HG03135 (cell line): ENCODE measurements at regions not wholly inside any gene's neighbourhood (a gene's known extent, or its start where the extent isn't known, plus 50 kb on each side); places are given as distances from the start of the nearest gene placed in this dataset.

Source experiments
- ATAC-seq: cut with Tn5 transposase; IDR thresholded peaks from one replicate; pipeline ENCODE4 v1.9.1; 2021; ENCODE audit warnings: mild to moderate bottlenecking, moderate library complexity; ENCODE audit not compliant: unreplicated experiment

GRCh38 chr14:65304963-65305362, 107.6 kb upstream of the FUT8 start:
- no peak for ATAC-seq

- no peak for ATAC-seq
Observed at GRCh38 chr14:65308536-65308935, 104.0 kb upstream of the FUT8 start.

DNA sequence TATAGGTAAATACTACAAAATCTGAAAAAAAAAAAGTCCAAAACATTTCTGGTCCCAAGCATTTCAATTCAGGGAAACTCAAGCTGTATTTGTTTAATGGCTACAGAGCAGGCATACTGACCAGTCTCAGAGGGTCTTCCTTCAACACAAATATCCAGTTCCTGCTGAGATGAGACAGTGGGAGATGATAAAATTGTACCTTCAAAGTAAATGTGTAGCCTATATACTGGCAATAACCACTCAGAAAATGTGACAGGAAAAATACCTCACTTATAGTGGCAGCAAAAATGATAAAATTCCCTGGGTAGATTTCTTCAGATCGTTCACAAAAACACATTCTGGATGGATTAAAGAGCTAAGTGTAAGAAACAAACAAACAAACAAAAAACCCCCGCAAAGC, 102.0 kb upstream of the FUT8 start:
- no peak for ATAC-seq

- ATAC-seq: no peak
Observed at GRCh38 chr14:65312859-65313258, 99.7 kb upstream of the FUT8 start.

DNA sequence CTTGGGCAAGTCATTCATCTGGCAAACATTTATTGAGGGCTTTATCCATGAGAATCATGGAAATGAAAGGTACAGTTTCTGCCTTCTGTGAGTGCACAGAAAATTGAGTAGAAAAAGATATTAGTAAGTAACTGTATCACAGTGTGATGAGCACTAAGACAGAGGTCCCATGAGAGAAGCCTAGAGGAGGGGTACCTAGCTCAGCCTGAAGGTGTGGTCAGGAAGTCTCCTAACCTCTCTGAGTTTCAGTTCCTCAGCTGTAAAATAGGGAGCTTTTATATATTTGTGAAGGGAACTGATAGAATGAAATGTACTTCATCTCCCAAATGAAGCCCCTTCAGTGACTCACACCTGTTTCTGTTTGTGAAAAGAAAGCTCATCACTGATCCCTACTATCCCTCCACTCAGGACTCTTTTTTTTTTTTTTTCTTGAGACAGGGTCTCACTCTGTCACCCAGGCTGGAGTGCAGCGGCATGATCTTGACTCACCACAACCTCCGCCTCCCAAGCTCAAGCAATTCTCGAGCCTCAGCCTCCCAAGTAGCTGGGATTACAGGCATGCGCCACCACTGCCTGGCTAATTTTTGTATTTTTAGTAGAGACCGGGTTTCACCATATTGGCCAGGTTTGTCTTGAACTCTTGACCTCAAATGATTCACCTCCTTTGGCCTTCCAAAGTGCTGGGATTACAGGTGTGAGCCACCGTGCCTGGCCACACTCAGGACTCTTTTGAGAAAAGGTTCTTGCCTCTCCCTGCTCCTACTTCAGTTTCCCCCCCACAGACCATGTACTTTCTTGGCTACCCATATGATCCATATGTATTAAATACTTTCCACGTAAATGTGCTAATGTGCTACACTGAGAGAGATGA, 93.7 kb upstream of the FUT8 start:
- peak; percentile 68 for ATAC-seq

GRCh38 chr14:65320661-65321308, 91.7 kb upstream of the FUT8 start:
- no peak for ATAC-seq

DNA sequence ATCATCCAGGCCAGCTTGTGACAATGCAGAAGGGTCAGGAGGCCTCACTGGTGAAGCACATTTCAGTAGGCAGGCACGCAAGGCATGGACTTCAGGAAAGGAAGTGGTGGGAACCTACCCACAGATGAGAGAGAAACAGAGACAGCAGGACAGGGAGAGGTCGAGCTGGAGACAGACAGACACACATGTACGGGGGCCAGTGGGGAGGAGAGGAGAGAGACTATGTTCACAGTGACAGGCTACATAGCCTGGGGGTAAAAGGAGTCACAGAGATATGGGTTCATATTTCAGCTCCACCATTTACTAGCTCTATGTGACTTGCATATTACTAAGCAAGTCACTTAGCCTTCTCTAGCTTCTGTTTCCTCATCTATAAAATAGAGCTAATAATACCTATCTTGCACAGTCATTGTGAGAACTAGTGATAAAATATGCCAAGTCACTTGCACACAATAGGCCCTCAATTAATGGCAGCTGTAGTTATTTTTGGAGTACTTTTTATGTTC, 91.1 kb upstream of the FUT8 start:
- ATAC-seq: no peak

DNA sequence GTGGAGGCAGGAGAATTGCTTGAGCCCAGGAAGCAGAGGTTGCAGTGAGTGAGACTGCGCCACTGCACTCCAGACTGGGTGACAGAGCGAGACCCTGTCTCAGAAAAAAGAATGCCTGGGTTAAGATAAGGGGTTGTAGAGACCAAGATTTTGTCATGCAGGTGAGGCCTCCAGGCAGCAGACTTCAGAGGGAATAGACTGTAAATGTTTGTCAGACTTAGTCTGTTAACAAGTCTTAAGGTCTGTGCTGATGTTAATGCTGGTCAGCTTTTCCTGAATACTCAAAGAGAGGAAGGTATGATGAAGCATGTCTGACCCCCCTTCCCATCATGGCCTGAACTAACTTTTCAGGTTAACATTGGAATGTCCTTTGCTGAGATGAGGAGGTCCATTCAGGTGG, 83.0 kb upstream of the FUT8 start:
- ATAC-seq: no peak

DNA sequence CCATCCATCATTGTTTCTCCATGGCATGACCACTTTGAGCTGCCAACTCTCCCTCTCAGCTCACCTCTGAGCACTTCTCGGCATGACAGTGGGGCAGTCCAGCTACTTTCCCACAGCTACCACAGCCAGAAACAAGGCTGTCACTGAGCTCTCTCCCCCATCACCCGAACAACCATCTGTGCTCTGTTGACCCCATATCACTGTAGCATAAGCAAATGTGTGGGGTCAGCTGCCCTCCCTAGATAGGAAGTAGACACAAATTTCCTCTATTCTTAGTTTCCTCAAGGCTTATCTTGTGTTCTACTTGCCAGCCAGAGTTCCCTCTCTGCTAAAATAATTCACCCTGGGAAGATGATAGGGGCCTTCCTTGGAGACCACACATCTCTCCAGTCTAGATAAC, 82.6 kb upstream of the FUT8 start:
- ATAC-seq: no peak

GRCh38 chr14:65330416-65330815, 82.1 kb upstream of the FUT8 start:
- ATAC-seq: no peak

DNA sequence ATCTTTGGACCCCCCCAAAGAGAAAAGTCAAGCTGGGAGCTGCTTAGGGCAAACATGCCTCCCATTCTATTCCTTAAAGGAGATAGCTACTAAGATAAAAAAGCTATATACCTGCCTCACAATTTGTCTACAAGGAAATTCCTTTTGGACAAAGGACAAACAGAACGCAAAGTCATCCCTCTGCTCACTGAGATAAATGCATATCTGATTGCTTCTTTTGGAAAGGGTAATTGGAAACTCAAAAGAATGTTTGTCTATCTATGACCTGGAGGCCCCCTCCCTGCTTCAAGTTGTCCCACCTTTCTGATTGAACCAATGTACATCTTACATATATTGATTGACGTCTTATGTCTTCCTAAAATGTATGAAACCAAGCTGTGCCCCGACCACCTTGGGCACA, 80.9 kb upstream of the FUT8 start:
- no peak for ATAC-seq

DNA sequence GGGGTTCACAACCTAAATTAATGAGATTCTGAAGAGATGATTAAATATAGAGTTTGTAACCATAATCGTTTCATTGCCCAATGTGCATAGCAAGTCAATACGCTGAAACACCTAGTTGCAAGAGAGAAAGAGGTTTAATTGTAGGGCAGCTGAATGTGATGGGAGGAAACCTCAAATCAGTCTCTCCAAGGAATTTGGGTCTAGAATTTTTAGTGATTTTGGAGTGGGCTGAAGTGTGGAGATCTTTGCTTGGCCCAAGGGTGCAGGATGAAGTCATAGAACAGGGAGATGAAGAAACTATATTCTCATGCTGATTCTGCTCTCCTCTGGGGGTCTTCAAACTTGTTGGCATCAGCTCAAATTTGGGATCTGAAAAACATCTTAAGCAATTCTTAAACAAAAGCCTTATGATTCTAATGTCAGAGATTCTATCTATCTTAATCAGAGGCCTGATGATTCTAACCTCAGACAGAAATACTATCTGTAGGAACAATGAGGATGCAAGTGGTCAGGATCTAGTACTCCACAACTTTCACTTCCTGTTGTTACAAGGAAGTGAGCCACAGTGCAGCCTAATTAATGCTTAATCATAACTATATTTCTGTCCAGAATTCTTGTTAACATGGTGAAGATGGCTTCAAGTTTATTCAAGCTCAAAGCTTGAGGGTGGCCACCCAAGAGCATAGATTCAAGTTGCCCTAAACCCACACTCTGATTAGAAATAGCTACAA, 80.2 kb upstream of the FUT8 start:
- peak; percentile 45 for ATAC-seq

DNA sequence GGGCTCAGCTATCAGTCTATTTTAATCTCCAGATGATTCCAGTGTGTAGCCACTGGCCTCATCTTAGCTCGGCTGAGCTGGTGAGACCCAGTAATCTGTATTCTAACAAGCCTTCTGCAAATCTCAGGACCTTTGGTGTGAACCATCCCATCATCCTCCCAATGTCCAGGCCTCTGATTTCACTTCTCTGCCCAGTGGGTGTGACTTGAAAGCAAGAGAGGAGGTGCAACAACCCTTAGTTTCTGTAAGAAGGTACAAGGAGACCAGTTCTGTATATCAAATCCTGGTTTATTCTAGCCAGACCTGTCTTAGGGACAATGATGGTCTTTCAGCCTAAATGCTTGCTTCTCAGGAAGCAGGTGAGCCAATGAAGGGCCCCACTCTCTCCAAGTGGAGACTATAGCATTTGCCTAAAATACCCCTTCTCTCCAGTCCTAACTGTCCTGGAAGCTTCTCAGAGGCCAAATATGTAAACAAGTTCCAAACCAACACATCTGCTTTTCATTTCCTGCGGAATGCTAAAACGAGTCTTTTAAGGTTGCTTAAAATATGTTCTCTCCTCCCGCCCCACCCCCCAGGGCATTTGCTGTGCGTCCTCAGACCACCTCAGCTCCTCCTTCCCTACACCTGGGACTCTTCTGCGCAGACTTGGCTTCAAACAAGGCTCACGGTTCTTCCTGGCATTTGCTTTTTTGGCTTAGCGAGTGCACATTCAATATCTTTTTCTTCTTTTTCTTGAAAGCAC, 78.4 kb upstream of the FUT8 start:
- ATAC-seq: no peak

DNA sequence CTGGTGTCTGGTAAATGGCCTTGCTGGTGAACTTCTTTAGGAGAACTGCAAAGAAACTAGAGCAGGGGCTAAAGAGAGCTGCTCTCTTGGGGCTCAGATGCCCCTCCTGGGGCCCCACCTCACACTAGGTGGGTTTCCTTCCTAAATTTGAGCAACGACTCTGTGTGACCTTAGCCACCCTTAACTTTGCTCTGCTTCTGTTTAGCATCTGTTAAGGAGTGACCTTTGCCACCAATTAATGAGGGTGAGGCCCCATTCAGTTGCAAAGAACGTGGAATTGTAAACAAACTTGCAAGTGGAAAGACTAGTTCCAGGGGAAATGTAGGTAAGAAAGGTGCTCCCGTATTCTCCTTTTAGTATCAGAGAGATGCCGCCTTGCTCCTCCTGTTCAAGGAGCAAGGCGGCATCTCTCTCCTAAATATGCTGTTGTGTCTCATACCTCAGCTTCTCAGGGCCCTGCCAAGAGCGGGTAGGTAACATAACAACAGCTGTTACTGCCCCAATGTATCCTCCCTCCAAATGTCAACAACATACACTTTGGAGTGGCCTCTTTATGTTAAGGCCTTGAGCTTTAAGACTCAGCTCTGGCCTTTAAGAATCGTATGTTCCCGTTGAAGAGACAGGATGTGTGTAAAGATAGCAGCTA, 77.6 kb upstream of the FUT8 start:
- ATAC-seq: no peak

- ATAC-seq: no peak
Observed at GRCh38 chr14:65335411-65335947, 77.1 kb upstream of the FUT8 start.

DNA sequence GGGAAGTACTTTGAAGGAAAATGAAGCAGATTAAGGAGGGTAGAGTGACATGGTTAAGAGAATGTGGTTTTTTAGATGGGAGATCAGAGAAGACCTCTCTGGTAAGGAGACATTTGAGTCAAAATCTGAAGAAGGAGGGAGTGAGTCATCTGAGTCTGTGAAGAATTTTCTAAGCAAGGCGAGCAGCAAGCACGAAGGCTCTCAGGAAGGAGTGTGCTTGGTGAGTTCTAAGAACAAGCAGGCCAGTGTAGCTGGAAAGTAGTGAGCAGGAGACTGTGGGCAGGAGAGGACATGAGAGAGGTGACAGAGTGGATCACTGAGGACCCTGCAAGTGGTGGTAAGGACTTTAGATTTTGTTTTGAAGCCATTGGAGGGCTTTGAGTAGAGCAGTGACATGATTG, 76.3 kb upstream of the FUT8 start:
- ATAC-seq: no peak

DNA sequence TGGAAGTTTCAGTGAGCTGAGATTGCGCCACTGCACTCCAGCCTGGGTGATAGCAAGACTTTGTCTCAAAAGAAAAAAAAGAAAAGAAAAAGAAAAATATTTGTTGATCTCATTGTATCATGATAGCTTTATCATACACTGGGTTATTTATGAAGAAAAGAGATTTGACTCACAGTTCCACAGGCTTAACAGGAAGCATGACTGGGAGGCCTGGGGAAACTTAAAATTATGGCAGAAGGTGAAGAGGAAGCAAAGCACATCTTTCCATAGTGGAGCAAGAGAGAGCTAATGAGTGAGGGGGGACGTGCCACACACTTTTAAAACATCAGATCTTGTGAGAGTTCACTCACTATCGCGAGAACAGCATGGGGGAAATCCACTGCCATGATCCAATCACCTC, 72.7 kb upstream of the FUT8 start:
- no peak for ATAC-seq

GRCh38 chr14:65344011-65344410, 68.5 kb upstream of the FUT8 start:
- no peak for ATAC-seq

GRCh38 chr14:65345266-65345665, 67.3 kb upstream of the FUT8 start:
- ATAC-seq: no peak

DNA sequence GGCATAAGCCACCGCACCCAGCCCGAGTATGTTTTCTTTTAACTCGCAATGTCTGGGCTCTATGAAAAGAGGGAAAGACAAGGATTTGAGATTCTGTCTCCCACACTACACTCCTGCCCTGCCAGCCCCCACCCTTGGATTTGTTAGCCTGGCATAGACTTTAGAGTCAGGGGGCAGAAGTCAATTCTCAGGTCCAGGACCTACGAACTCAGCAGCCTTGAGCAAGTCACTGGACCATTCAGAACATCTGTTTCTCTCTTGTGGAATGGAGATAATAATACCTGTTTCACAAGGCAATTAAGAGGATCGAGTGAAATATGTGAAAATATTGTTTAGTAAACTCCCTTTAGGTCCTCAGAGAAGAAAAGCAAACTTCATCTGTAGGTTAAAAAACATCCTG, 66.1 kb upstream of the FUT8 start:
- ATAC-seq: no peak
